ENCODE measurements at regions not wholly inside any gene's neighbourhood (a gene's known extent, or its start where the extent isn't known, plus 50 kb on each side); places are given as distances from the start of the nearest gene placed in this dataset.

- no peaks in the 10 kb centered on the region for H3K9me3 ChIP-seq (ENCODE audit: low read length)
- no peaks in the 10 kb centered on the region for H3K27me3 ChIP-seq (ENCODE audit: control insufficient read depth in 1 of 2, insufficient read depth in 2 of 2, low read length in 2 of 2)
- peaks cover 4% of the 10 kb centered on the region for H3K4me1 ChIP-seq (ENCODE audit: insufficient read depth, low read length)
- no peak overlapping the region for H3K27ac ChIP-seq (ENCODE audit: low read depth, low read length)
- H3K4me3 ChIP-seq (ENCODE audit: low read depth in 1 of 2, low read length in 2 of 2) = no peak overlapping the region
- no peaks in the 10 kb centered on the region for H3K36me3 ChIP-seq (ENCODE audit: insufficient read depth, low read length)
- H3K9ac ChIP-seq (ENCODE audit: low read length) = no peak overlapping the region
These were observed 248.1 kb upstream of the SOX5 start for GRCh38 chr12:24197532-24197931.

DNA sequence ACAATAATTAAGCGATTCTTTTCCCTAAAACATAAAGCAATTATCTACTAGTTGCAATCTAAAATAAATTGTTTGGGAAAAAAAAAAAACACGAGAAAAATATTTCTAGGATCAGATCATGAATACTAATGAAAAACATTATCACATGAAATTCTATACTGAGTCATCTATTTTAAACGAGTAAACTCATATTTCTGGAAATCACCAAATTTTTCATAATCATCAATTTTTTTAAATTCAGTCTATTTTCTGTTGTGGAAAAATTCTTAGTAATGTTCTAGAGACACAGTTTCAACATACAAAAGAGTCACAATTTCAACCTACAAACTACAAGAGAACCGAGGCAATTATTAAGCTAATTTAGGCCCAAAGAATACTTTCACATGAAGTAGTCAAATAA, 245.6 kb upstream of the SOX5 start:
- Histone ChIP-seq H3K27me3 (ENCODE audit: control insufficient read depth in 1 of 2, insufficient read depth in 2 of 2, low read length in 2 of 2) (no peaks in the 10 kb centered on the region), H3K36me3 (ENCODE audit: insufficient read depth, low read length) (no peaks in the 10 kb centered on the region), H3K9ac (ENCODE audit: low read length) (no peak overlapping the region), H3K27ac (ENCODE audit: low read depth, low read length) (no peak overlapping the region), H3K4me3 (ENCODE audit: low read depth in 1 of 2, low read length in 2 of 2) (no peak overlapping the region), H3K4me1 (ENCODE audit: insufficient read depth, low read length) (peaks cover 4% of the 10 kb centered on the region), H3K9me3 (ENCODE audit: low read length) (no peaks in the 10 kb centered on the region)

DNA sequence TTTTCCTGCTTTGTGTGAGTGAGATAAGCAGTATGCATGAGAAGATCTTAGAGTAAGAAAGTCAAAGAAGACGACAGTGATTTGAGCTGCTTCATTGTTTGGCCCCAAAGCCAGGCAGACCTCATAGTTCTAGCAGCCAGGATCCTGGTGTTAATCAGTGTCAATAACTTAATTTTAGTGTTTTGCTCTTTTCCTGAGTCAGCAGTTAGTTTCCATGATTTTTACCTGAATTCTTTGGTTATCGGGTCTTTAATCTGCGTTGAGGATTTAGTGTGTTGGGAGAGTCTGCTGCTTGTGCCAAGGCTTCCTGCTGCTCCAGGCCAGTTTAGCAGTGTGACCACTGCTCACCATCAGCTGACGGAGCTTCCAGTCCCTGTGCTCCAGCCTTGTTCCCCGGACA, 241.6 kb upstream of the SOX5 start:
- H3K27ac ChIP-seq (ENCODE audit: low read depth, low read length) = no peak overlapping the region
- H3K36me3 ChIP-seq (ENCODE audit: insufficient read depth, low read length) = no peaks in the 10 kb centered on the region
- H3K4me3 ChIP-seq (ENCODE audit: low read depth in 1 of 2, low read length in 2 of 2) = no peak overlapping the region
- H3K27me3 ChIP-seq (ENCODE audit: control insufficient read depth in 1 of 2, insufficient read depth in 2 of 2, low read length in 2 of 2) = no peaks in the 10 kb centered on the region
- H3K9ac ChIP-seq (ENCODE audit: low read length) = no peak overlapping the region
- H3K9me3 ChIP-seq (ENCODE audit: low read length) = no peaks in the 10 kb centered on the region
- H3K4me1 ChIP-seq (ENCODE audit: insufficient read depth, low read length) = no peaks in the 10 kb centered on the region

DNA sequence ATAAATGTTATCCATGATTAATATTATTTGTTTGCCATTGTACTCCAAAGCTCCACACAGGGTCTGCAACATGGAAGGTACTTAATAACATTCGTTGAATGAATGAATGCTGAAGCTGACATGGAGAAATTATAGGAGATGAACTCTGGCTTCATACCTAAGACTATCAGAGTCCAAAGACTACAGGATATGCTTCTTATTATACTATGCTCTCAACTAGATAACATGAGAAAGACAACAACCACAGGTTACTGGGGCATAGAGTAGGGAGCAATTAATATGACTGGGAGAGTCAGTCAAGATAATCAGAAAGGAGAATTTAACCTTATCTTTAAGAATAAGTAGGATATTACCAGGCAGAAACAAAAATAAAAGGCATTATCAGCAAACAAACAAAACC, 236.3 kb upstream of the SOX5 start:
- Histone ChIP-seq H3K36me3 (ENCODE audit: insufficient read depth, low read length) (no peaks in the 10 kb centered on the region), H3K4me3 (ENCODE audit: low read depth in 1 of 2, low read length in 2 of 2) (no peak overlapping the region), H3K9me3 (ENCODE audit: low read length) (no peaks in the 10 kb centered on the region), H3K27me3 (ENCODE audit: control insufficient read depth in 1 of 2, insufficient read depth in 2 of 2, low read length in 2 of 2) (no peaks in the 10 kb centered on the region), H3K9ac (ENCODE audit: low read length) (no peak overlapping the region), H3K4me1 (ENCODE audit: insufficient read depth, low read length) (no peaks in the 10 kb centered on the region), H3K27ac (ENCODE audit: low read depth, low read length) (no peak overlapping the region)

GRCh38 chr12:24177889-24178288, 228.4 kb upstream of the SOX5 start:
- Histone ChIP-seq H3K27ac (ENCODE audit: low read depth, low read length) (no peak overlapping the region), H3K9ac (ENCODE audit: low read length) (no peak overlapping the region)

GRCh38 chr12:24175929-24176328, 226.5 kb upstream of the SOX5 start:
- no peaks in the 10 kb centered on the region for H3K27me3 ChIP-seq (ENCODE audit: control insufficient read depth in 1 of 2, insufficient read depth in 2 of 2, low read length in 2 of 2)
- H3K36me3 ChIP-seq (ENCODE audit: insufficient read depth, low read length) = no peaks in the 10 kb centered on the region
- no peak overlapping the region for H3K27ac ChIP-seq (ENCODE audit: low read depth, low read length)
- no peaks in the 10 kb centered on the region for H3K9me3 ChIP-seq (ENCODE audit: low read length)
- H3K9ac ChIP-seq (ENCODE audit: low read length) = no peak overlapping the region
- no peaks in the 10 kb centered on the region for H3K4me1 ChIP-seq (ENCODE audit: insufficient read depth, low read length)
- no peak overlapping the region for H3K4me3 ChIP-seq (ENCODE audit: low read depth in 1 of 2, low read length in 2 of 2)

More at GRCh38 chr12:24177889-24178288, 228.4 kb upstream of the SOX5 start:
- no peaks in the 10 kb centered on the region for H3K9me3 ChIP-seq (ENCODE audit: low read length)
- H3K36me3 ChIP-seq (ENCODE audit: insufficient read depth, low read length) = no peaks in the 10 kb centered on the region
- no peaks in the 10 kb centered on the region for H3K27me3 ChIP-seq (ENCODE audit: control insufficient read depth in 1 of 2, insufficient read depth in 2 of 2, low read length in 2 of 2)
- H3K4me1 ChIP-seq (ENCODE audit: insufficient read depth, low read length) = no peaks in the 10 kb centered on the region
- no peak overlapping the region for H3K4me3 ChIP-seq (ENCODE audit: low read depth in 1 of 2, low read length in 2 of 2)

GRCh38 chr12:24175284-24175683, 225.8 kb upstream of the SOX5 start:
- H3K27me3 ChIP-seq (ENCODE audit: control insufficient read depth in 1 of 2, insufficient read depth in 2 of 2, low read length in 2 of 2) = no peaks in the 10 kb centered on the region
- H3K4me3 ChIP-seq (ENCODE audit: low read depth in 1 of 2, low read length in 2 of 2) = no peak overlapping the region
- no peak overlapping the region for H3K9ac ChIP-seq (ENCODE audit: low read length)
- H3K27ac ChIP-seq (ENCODE audit: low read depth, low read length) = no peak overlapping the region
- no peaks in the 10 kb centered on the region for H3K4me1 ChIP-seq (ENCODE audit: insufficient read depth, low read length)
- H3K36me3 ChIP-seq (ENCODE audit: insufficient read depth, low read length) = no peaks in the 10 kb centered on the region
- H3K9me3 ChIP-seq (ENCODE audit: low read length) = no peaks in the 10 kb centered on the region

GRCh38 chr12:24173067-24173466, 223.6 kb upstream of the SOX5 start:
- Histone ChIP-seq H3K27ac (ENCODE audit: low read depth, low read length) (no peak overlapping the region), H3K9ac (ENCODE audit: low read length) (no peak overlapping the region), H3K36me3 (ENCODE audit: insufficient read depth, low read length) (no peaks in the 10 kb centered on the region)

DNA sequence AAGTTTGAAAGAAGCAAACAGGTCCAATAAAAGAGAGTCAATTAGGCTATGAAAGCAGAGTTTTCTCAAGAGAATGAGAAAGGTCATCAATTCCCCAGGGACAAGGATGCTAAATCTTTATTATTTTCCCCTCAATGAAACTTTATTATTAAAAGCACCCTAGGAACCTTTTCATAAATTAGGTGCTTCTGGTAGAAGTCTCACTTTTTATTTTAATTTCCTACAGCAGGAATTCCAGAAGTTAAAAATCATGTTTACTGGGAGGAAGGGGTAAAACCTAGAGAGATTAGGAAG, 223.2 kb upstream of the SOX5 start:
- Histone ChIP-seq H3K36me3 (ENCODE audit: insufficient read depth, low read length) (no peaks in the 10 kb centered on the region), H3K9me3 (ENCODE audit: low read length) (no peaks in the 10 kb centered on the region), H3K4me1 (ENCODE audit: insufficient read depth, low read length) (no peaks in the 10 kb centered on the region), H3K9ac (ENCODE audit: low read length) (no peak overlapping the region), H3K4me3 (ENCODE audit: low read depth in 1 of 2, low read length in 2 of 2) (no peak overlapping the region), H3K27me3 (ENCODE audit: control insufficient read depth in 1 of 2, insufficient read depth in 2 of 2, low read length in 2 of 2) (no peaks in the 10 kb centered on the region), H3K27ac (ENCODE audit: low read depth, low read length) (no peak overlapping the region)

More at GRCh38 chr12:24173067-24173466, 223.6 kb upstream of the SOX5 start:
- H3K9me3 ChIP-seq (ENCODE audit: low read length) = no peaks in the 10 kb centered on the region
- no peaks in the 10 kb centered on the region for H3K4me1 ChIP-seq (ENCODE audit: insufficient read depth, low read length)
- H3K4me3 ChIP-seq (ENCODE audit: low read depth in 1 of 2, low read length in 2 of 2) = no peak overlapping the region
- H3K27me3 ChIP-seq (ENCODE audit: control insufficient read depth in 1 of 2, insufficient read depth in 2 of 2, low read length in 2 of 2) = no peaks in the 10 kb centered on the region

GRCh38 chr12:24172031-24172772, 222.7 kb upstream of the SOX5 start:
- Histone ChIP-seq H3K9me3 (ENCODE audit: low read length) (no peaks in the 10 kb centered on the region), H3K36me3 (ENCODE audit: insufficient read depth, low read length) (no peaks in the 10 kb centered on the region), H3K4me3 (ENCODE audit: low read depth in 1 of 2, low read length in 2 of 2) (no peak overlapping the region), H3K27me3 (ENCODE audit: control insufficient read depth in 1 of 2, insufficient read depth in 2 of 2, low read length in 2 of 2) (no peaks in the 10 kb centered on the region), H3K4me1 (ENCODE audit: insufficient read depth, low read length) (no peaks in the 10 kb centered on the region), H3K9ac (ENCODE audit: low read length) (no peak overlapping the region), H3K27ac (ENCODE audit: low read depth, low read length) (no peak overlapping the region)

DNA sequence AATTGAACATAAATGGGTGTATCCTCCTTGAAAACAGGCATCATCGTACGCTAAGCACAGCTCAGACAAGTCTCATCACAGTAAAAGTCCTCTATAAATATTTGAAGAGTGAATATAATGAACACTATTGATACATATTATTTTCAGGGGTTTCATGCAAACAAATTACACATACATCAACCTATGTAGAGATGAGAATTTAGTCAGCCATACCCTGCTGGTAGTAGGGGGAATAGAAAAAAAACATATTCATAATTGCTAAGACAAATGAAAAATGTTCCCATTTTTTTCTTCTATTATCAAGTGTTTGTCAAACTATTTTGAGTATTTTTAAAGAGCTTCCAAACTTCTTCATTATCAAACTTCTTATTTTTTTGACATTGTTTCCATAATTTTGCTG, 205.6 kb upstream of the SOX5 start:
- Histone ChIP-seq H3K36me3 (ENCODE audit: insufficient read depth, low read length) (no peaks in the 10 kb centered on the region), H3K9ac (ENCODE audit: low read length) (no peak overlapping the region), H3K4me3 (ENCODE audit: low read depth in 1 of 2, low read length in 2 of 2) (no peak overlapping the region), H3K4me1 (ENCODE audit: insufficient read depth, low read length) (no peaks in the 10 kb centered on the region), H3K27me3 (ENCODE audit: control insufficient read depth in 1 of 2, insufficient read depth in 2 of 2, low read length in 2 of 2) (no peaks in the 10 kb centered on the region), H3K9me3 (ENCODE audit: low read length) (no peaks in the 10 kb centered on the region), H3K27ac (ENCODE audit: low read depth, low read length) (no peak overlapping the region)

DNA sequence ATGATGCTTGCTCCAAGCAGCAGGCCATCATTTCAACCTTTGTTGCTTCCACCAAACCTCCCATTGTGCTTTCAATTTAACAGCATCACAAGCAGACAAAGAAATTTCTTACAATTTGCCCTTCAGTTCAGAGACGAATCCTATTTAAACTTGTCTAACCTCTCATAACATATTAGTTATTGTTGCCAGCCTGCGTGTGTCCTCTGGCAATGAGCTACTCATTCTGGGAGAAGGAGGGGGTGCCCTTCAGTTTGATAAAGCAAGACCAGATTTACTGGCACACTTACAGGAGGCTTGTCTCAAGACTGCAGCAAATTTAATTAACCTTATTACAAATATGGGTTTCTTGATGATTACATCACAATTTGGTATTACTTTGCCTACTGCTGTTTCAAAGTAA, 203.6 kb upstream of the SOX5 start:
- H3K4me3 ChIP-seq (ENCODE audit: low read depth in 1 of 2, low read length in 2 of 2) = no peak overlapping the region
- H3K9me3 ChIP-seq (ENCODE audit: low read length) = no peaks in the 10 kb centered on the region
- H3K9ac ChIP-seq (ENCODE audit: low read length) = no peak overlapping the region
- no peak overlapping the region for H3K27ac ChIP-seq (ENCODE audit: low read depth, low read length)
- no peaks in the 10 kb centered on the region for H3K36me3 ChIP-seq (ENCODE audit: insufficient read depth, low read length)
- no peaks in the 10 kb centered on the region for H3K4me1 ChIP-seq (ENCODE audit: insufficient read depth, low read length)
- no peaks in the 10 kb centered on the region for H3K27me3 ChIP-seq (ENCODE audit: control insufficient read depth in 1 of 2, insufficient read depth in 2 of 2, low read length in 2 of 2)
